ENCODE measurements at regions not wholly inside any gene's neighbourhood (a gene's known extent, or its start where the extent isn't known, plus 50 kb on each side); places are given as distances from the start of the nearest gene placed in this dataset.

- 56 to 74% (median 63%) methylated on average over 2 of the region's 2 CpGs for WGBS, 4 donors
- intact Hi-C loops (cut with DNase I): no loop called here
- Histone ChIP-seq H3K4me1 (replicated peaks in 1 of 2) (no peaks in the 10 kb centered on the region), H3K9me3 (replicated peaks in 1 of 3) (no peaks in the 10 kb centered on the region), H3K27me3 (no peaks in the 10 kb centered on the region), H3K4me3 (no peak overlapping the region), H3K36me3 (replicated peaks in 1 of 2) (no peaks in the 10 kb centered on the region), H3K27ac (no peak overlapping the region)
- DNase-seq: no peak
- TF ChIP-seq POLR2A (IDR thresholded peaks at IDR 0.05) (no peak), CTCF (IDR thresholded peaks at IDR 0.05) (no peak)
Measured at GRCh38 chrX:86917959-86918358, 599.6 kb upstream of the KLHL4 start.

DNA sequence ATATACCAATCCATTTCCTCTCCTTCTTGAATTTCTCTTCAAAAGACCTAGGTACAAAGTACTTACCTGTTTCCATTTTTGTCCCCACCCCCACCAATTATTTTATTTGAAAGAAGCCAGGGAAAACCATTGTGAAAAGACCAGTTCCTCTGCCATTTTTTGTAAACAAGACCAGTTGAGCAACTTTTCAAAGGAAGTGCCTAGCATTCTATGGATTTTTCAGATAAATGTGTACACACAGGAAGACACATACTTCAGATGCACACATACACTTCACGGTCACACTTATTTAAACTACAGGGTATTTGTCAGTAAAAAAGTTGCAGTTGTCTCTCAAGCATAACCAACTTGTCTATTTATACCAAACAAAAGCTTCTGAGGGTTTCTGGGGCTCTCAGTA lies 587.2 kb upstream of the KLHL4 start:
- DNase-seq: no peak
- intact Hi-C loops (cut with DNase I): no loop called here
- WGBS, 4 donors: 56 to 69% (median 57%) methylated on average over 1 of the region's 1 CpG
- H3K27ac ChIP-seq: no peak overlapping the region
- no peaks in the 10 kb centered on the region for H3K9me3 ChIP-seq (replicated peaks in 1 of 3)
- peaks cover under 1% of the 10 kb centered on the region for H3K27me3 ChIP-seq
- no peaks in the 10 kb centered on the region for H3K36me3 ChIP-seq (replicated peaks in 1 of 2)
- H3K4me1 ChIP-seq (replicated peaks in 1 of 2): no peaks in the 10 kb centered on the region
- H3K4me3 ChIP-seq: no peak overlapping the region
- TF ChIP-seq POLR2A (IDR thresholded peaks at IDR 0.05) (no peak), CTCF (IDR thresholded peaks at IDR 0.05) (no peak)

GRCh38 chrX:86935988-86936387 lies 581.6 kb upstream of the KLHL4 start:
- Histone ChIP-seq H3K27me3 (peaks cover 6% of the 10 kb centered on the region), H3K4me1 (replicated peaks in 1 of 2) (no peaks in the 10 kb centered on the region)
- intact Hi-C loops (cut with DNase I): no loop called here

GRCh38 chrX:86946569-86946968 lies 571.0 kb upstream of the KLHL4 start:
- H3K27ac ChIP-seq: no peak overlapping the region
- H3K4me3 ChIP-seq: no peak overlapping the region
- H3K4me1 ChIP-seq (replicated peaks in 1 of 2): no peaks in the 10 kb centered on the region
- H3K36me3 ChIP-seq (replicated peaks in 1 of 2): no peaks in the 10 kb centered on the region
- H3K27me3 ChIP-seq: peaks cover 20% of the 10 kb centered on the region
- no peaks in the 10 kb centered on the region for H3K9me3 ChIP-seq (replicated peaks in 1 of 3)
- TF ChIP-seq POLR2A (IDR thresholded peaks at IDR 0.05): no peak
- TF ChIP-seq CTCF (IDR thresholded peaks at IDR 0.05): peak; percentile 29 to 59 (median 40)
- WGBS, 4 donors: 0 to 3% (median 0%) methylated on average over 1 of the region's 1 CpG
- DNase-seq: peak in 3 of 7 donors; percentile 2 to 20 (median 8)
- intact Hi-C loops (cut with DNase I): no loop called here

More at GRCh38 chrX:86935988-86936387, 581.6 kb upstream of the KLHL4 start:
- TF ChIP-seq POLR2A (IDR thresholded peaks at IDR 0.05) (no peak), CTCF (IDR thresholded peaks at IDR 0.05) (no peak)
- no peak for DNase-seq
- WGBS, 4 donors: 72 to 90% (median 78%) methylated on average over 4 to 5 of the region's 5 CpGs
- H3K4me3 ChIP-seq: no peak overlapping the region
- no peaks in the 10 kb centered on the region for H3K36me3 ChIP-seq (replicated peaks in 1 of 2)
- H3K9me3 ChIP-seq (replicated peaks in 1 of 3): no peaks in the 10 kb centered on the region
- H3K27ac ChIP-seq: no peak overlapping the region
